LNCaP clone FGC (cell line): ENCODE measurements at regions not wholly inside any gene's neighbourhood (a gene's known extent, or its start where the extent isn't known, plus 50 kb on each side); places are given as distances from the start of the nearest gene placed in this dataset.

Experiments
- DNase-seq: peaks from one replicate; pipeline ENCODE4 v3.0.0-alpha.2; 2011; ENCODE audit warnings: low read depth
- H3K4me3 ChIP-seq: 2 replicates; pipeline ENCODE4 v1.5.1; 2011; ENCODE audit warnings: mild to moderate bottlenecking, low read depth, low read length, control low read depth
- TF ChIP-seq, protein P1 (sequence below): IDR thresholded peaks from 2 replicates; pipeline ENCODE4 v1.5.1; 2012; ENCODE audit warnings: mild to moderate bottlenecking; ENCODE audit not compliant: control insufficient read depth, insufficient read depth; ENCODE audit errors: extremely low read depth

DNA sequence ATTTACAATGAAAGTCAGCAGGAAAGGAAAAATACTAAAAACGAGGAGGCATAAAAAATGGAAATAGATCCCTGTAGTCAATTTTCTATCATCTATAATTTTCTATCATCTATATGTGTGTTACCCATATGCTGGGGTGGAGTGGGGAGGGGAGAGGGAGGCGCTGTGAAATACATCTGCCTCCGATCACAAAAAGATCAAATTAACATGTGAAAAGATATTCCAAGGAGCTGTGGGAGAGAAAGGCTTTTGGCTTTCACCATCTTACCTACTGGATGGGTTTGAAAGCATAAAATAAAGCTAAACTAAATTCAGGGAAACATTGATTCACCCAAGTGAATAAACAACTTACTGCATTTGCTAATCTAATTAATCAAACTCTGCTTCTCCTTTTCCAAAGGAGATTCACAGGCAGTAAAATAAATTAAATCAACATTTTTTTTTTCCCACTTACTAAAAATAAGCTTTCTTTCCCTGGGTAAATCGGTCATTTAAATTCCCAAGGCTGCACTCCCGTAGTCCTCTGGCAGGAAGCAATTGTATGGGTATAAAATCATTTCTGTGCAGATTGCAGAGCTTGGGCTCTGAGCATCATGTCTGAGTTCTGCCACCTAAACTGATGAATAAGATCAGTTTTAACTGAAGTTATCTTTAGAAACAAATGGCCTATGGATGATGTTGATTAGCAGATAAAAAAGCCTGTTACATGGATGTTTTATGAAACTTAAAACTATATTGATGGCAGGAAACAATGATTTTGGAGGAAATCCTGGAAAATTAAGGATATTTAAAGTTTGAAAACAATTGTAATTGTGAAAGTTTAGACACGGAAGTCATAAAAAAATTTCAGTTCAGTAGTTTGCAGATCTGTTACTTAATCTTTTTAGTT, 147.9 kb downstream of the SOX4 start:
- no peak for DNase-seq
- no peak overlapping the region for H3K4me3 ChIP-seq
- TF ChIP-seq, protein P1, sequence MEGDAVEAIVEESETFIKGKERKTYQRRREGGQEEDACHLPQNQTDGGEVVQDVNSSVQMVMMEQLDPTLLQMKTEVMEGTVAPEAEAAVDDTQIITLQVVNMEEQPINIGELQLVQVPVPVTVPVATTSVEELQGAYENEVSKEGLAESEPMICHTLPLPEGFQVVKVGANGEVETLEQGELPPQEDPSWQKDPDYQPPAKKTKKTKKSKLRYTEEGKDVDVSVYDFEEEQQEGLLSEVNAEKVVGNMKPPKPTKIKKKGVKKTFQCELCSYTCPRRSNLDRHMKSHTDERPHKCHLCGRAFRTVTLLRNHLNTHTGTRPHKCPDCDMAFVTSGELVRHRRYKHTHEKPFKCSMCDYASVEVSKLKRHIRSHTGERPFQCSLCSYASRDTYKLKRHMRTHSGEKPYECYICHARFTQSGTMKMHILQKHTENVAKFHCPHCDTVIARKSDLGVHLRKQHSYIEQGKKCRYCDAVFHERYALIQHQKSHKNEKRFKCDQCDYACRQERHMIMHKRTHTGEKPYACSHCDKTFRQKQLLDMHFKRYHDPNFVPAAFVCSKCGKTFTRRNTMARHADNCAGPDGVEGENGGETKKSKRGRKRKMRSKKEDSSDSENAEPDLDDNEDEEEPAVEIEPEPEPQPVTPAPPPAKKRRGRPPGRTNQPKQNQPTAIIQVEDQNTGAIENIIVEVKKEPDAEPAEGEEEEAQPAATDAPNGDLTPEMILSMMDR, result no peak

DNA sequence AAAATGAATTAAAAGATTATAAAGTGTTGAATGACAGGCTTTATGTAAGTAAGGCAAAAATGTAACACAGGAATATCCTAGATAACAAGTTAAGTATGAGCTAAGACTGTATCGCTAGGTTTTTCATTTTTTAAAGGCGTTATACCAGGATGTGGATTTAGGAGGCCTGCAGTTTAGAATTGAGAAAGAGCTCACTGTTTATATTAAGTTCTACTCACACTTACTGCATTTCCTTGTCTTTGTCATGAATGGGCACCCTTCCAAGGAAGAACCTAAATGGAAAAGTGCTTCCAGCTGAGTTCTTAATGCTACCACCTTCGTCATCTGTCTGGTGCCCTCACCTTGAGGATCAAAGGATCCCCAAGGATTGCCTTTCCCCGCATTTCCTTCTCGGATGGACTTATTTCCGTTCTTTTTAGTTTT, 148.7 kb downstream of the SOX4 start:
- peak; percentile 59 for DNase-seq
- no peak overlapping the region for H3K4me3 ChIP-seq
- TF ChIP-seq, protein P1, result no peak

DNA sequence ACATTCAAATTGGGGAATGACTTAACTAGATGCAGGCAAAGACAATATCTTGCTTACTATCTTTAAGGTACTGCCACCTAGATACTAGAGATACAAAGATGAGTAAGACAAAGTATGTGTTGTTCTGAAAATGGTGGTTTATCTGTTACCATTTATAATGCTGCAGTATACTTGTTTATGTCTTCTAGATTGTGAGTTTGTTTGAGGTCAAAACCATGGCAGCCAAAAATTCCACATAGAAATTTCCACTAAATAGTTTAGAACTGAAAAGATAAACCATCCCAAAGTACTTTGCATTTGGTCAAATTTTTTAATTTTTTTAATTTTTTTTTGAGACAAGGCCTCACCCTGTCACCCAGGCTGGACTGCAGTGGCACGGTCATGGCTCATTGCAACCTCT, 150.8 kb downstream of the SOX4 start:
- no peak for DNase-seq
- no peak overlapping the region for H3K4me3 ChIP-seq
- TF ChIP-seq, protein P1, result no peak

DNA sequence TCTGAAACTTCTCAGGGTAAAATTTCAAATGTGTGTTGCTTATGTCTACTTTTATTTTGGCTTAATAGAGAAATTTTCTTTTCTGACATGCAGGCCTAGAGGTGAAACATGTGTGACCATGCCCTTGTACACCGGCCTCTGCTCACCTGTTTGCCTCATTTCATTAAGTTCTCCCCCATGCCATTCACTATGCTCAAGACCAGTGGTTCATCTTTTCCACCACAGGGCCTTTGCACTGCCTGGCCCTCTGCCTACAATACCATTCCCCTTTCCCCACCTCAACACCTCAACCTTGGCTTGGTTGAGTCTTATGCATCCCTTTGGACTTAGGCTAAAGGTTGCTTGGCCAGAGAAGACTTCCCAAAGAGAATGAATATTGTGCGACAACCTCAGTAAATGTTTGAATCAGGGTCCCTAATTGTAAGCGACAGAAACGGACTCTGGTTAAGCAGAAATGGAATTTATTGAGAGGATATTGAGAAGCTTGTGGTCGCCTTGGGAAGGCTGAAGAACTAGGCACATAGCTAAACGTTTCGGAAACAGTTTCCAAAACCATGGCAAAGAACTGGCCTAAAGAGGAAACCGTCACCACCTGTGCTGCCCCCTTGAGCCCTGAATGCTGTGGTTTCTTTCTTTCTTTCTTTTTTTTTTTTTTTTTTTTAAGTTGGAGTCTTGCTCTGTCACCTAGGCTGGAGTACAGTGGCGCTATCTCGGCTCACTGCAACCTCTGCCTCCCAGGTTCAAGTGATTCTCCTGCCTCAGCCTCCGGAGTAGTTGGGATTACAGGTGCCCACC, 152.2 kb downstream of the SOX4 start:
- DNase-seq, result no peak
- TF ChIP-seq, protein P1, result no peak
- H3K4me3 ChIP-seq, result no peak overlapping the region

DNA sequence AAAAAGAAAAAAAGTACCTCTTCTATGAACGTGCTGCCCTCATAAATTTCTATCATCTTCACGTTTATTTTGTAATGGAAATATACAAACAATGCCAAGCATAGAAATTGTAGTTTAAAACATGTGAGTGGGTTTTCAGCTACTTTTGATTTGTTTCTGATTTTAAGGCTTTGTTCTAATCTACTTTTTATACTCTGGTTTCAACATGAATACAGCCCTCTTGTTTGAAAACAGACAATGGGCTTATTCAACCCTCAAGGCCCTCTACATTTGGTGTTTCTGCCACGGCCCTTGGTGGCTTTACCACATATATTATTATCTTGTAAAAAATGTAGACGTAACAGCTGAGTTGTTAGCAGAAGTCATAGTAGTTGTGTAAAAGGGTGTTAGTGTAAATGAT, 153.9 kb downstream of the SOX4 start:
- H3K4me3 ChIP-seq, result no peak overlapping the region
- DNase-seq, result no peak
- TF ChIP-seq, protein P1, result no peak

DNA sequence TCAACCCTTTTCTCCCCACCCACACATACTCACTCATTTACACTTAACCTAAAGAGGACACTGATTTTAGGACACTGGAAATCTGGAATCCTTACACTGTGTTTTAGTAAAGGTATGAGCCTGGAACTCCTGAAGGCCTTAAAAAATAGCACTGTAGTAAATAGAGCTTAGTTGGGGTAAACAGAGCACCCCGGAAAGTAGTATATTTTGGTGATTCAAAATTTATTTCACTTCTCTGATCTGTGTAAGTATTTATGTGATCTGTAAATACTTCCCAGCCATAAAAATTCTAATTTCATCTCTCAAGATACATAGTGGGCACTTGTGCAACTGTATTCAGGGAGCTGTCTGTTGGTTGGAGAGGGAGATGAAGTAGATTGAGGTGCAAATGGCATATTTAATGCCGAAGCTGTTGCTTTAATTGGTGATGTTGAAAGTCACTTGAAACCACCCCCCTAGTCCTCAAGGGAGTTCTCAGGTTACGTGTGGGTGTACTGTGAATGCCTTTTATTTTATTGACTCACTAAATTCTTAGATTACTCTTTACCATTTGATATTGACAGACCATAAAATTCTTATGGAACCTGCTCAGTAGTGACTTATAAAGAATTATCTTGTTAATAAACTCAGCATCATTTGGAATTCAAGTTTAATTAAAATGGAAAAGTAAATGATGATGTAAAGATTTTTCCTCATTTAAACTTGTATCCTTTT, 154.9 kb downstream of the SOX4 start:
- TF ChIP-seq, protein P1, result no peak
- H3K4me3 ChIP-seq, result no peak overlapping the region
- peak; percentile 80 for DNase-seq
